NCI-H774 (cell line): ENCODE measurements at regions not wholly inside any gene's neighbourhood (a gene's known extent, or its start where the extent isn't known, plus 50 kb on each side); places are given as distances from the start of the nearest gene placed in this dataset.
"Not testable (repeated sequence)": the region's sequence is repeated elsewhere in the genome, so short reads cannot be mapped to it uniquely, and the experiment has no call there.

Source experiments
- DNase-seq: peaks from one replicate; lab custom pipeline; 2025; lab: John Stamatoyannopoulos, UW

DNA sequence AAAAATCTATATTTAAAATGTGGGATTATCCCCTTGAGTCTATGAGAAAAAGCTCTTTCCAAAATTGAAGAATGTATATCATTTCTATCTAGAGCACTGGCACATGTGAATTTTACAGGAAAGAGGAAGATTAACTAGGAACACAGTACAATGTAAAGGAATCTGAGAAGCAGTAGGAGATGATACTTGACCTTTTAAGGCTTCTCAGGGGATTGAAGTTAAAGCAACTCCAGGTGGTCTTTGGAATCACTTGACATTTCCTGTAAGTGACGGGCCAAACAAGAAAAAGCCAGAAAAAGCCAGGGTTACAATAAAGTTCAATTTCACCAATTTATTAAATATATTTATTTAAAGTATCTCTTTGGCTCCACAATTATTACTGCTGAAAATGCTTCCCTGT is 1373.9 kb downstream of the OLFM4 start:
- no peak for DNase-seq

DNA sequence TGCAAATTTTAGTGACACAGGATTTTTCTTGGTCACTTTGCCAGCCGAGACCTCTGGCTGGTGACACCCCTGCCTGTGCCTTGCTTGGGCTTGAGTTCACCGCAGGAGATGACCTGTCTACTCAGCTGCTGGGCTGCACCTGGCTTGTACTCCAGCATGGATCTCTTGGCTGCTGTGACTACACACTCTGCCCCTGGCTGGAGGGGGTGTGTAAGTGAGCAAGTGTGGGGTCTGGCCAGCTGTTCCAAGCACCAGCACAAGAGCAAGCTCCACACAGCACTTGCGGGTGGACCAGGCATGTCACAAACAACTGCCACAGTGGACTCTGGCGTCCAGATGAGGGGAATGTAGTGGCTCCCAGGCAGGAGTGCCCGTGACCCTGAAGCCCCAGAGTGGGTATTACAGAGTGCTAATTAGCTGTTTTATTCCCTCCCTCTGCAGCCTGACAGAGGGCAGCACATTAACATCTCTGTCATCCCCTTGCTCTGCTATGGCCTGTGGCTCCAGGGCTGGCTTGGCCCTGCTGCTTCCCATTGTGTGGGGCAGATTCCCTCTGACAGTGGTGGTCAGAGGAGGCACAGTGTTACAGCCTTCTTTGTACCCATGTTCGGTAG is 1387.2 kb downstream of the OLFM4 start:
- DNase-seq: no peak

DNA sequence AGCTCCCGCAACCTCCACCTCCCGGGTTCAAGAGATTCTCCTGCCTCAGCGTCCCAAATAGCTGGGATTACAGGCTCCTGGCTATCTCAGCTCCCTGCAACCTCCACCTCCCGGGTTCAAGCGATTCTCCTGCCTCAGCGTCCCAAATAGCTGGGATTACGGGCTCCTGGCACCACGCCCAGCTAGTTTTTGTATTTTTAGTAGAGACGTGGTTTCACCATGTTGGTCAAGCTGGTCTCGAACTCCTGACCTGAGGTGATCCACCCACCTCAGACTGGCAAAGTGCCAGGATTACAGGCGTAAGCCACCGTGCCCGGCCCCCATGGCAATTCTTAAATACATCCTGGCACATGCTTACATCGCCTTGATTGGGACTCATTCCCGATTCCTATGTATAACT is 1394.3 kb downstream of the OLFM4 start:
- not testable (repeated sequence) for DNase-seq

DNA sequence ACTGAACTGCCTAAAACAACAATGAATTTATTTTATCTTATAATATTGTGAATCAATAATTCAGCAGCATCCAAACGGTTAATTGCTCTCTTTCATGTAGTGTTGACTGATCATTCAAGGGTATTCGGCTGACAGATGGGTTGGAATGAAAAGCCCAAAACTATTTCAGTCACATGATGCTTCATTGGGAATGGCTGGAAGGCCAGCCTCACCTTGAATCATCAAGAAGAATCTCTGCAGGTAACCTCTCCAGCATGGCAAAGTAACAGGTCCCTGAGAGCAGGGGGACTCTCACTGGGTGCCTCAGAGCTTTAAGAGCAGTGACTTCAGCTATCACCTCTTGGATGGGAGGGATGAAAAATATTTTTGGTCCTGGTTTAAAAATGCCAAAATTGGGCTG is 1395.7 kb downstream of the OLFM4 start:
- no peak for DNase-seq

DNA sequence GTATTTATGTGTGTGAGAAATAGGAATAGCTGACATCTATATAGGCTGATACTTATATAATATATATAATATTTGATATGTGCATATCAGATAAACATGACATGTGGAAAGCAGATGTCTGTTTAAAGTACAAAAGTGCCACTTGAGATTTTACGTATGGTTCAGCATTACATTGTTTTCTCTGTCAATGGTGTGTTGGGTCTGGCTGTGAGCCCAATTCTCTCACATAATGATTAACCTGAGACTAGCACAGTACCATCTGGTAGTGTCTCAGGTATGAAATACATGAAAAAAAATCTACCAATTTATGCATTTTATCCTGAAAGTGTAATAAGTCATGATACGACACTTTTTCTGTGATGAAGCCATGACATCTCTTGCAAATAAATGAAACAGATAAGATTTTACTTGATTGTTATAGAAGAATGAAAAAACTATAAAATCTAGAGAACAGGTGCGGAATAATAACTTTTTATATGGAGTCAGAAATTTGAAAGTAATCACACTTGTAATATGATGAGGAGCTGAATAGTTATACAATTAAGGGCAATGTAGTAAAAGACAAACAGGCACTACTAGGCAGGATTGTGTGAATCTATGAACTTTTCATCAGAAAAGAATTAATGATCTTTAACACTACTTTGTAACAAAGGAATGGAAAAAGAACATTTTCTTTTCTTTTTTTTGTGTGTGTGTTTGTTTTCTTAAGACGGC is 1405.0 kb downstream of the OLFM4 start:
- DNase-seq: peak; percentile 34

DNA sequence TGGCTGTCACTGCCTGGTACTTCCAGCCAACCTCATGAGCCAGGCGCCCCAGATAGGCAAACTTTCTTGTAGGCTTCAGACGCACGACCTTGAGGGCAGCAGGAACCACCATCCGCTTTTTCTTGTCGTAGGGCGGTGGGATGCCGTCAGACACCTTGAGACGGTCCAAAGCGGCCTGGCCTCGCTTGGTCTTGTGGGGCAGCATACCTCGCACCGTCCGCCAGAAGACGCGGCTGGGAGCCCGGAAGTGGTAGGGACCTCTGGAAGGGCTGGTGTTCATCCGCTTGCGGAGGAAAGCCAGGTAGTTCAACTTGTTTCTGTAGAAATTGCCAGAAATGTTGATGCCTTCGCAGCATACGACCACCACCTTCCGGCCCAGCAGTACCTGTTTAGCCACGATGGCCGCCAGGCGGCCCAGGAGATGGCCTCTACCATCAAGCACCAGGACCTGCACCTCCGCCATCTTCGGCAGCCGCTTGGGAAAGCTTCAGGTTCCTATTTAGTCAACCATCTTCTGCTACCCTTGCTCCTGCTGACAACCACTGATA is 1412.3 kb downstream of the OLFM4 start:
- DNase-seq: not testable (repeated sequence)

DNA sequence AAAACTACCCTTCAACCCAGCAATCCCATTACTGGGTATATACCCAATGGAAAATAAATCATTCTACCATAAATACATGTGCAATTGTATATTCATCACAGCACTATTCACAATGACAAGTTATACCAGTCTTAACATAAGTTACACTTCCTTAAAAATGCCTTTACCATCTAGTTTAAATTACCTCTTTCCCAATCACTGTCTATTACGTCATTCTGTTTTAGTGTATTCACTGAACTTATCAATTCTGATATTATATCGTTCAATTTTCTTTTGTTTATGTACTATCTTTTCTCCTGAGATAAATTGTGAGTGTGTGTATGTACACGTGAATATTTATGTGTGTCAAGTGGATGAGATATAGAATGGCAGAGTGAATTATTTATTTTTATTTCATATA is 1416.8 kb downstream of the OLFM4 start:
- DNase-seq: no peak

DNA sequence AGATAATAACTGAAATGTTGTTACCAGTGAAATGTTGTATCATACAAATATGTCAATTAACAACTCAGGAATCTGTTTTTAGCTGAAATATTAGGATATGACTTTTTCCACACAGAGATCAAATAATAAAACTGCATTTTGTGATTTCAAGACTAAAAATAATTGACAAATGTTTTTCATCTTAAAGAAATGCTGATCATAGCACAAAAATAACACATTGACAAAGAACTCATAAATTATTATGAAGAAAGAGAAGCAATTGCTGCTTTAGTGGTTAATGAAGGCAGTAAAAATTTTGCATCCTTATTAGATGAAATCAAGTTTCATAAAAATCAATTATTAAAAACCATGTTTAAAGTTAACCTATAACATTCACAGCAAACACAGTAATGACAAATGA is 1417.3 kb downstream of the OLFM4 start:
- DNase-seq: no peak

DNA sequence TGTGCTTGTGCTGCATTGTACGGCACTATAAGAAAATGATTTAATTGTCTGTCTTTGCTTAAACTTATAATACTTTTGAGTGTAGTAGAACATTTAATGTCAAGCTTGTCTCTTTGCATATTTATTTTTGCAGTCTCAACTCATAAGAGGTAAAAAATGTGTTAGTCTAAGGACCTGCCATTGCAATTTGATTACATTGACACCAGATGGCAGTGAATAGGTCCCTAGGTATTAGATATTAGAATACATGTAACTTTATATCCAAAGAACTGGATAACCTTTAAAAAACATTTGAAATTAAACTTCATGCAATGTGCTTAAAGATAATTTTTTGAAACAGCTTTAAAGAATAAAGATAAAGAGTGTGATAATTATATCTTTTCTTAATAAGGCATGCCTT is 1421.3 kb downstream of the OLFM4 start:
- DNase-seq: no peak

DNA sequence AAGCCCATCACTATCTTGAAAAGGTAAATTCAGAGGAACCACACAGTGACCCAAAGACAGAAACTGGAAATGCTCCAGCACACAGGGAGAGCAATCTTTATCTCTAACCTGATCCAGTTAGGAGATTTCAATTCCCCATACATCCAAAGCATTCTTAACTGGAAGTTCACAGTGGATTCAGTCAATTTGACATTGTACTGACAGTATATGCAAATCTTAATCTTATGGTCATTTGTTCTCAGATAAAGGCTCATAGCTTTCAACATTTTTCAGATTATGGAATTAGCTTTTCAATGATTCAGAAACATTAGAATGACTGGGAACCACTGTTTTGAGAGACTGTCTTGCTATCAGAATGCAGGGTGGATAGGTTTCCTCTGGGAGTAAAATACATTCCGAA is 1455.6 kb downstream of the OLFM4 start:
- no peak for DNase-seq

DNA sequence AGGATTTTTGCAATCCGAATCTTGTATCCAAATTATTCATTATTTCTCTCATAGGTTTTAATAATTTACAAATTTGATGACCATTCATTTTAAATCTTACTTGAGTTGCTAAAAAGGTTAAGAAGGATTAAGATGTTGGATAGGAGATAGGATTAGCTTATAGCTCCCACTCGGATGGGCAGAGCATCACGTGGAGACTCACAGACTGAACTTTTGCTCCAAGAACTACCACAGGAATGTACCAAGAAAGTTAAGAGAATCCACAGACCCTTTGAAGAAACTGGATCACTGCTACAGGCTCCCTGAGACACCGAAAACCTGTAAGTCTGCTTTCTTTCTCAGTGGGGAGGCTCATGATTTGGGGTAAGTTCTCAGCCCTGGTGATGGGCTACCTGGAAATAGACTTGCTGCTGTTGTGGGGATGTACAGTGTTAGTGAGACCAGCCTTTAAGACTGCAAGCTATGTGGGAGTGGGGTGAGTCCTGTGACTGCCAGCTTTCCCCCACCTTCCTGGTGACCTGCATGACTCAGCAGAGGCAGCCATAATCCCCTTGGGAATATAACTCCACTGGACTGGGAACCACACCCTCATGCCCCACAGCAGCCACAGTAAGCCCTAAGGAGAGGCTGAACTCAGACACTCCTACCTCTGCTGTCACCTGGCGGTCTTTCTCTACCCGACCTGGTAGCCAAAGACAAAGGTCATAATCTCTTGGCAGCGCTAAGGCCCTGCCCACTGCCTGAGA is 1458.0 kb downstream of the OLFM4 start:
- no peak for DNase-seq

DNA sequence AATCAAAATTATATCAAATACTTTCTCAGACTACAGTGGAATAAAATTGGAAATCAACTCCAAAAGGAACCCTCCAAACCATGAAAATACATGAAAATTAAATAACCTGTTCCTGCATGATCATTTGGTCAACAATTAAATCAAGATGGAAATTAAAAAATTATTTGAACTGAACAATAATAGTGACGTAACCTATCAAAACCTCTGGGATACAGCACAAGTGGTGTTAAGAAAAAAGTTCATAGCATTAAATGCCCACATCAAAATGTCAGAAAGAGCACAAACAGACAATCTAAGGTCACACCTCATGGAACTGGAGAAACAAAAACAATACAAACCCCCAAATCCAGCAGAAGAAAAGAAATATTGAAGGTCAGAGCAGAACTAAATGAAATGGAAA is 1460.7 kb downstream of the OLFM4 start:
- DNase-seq: no peak

DNA sequence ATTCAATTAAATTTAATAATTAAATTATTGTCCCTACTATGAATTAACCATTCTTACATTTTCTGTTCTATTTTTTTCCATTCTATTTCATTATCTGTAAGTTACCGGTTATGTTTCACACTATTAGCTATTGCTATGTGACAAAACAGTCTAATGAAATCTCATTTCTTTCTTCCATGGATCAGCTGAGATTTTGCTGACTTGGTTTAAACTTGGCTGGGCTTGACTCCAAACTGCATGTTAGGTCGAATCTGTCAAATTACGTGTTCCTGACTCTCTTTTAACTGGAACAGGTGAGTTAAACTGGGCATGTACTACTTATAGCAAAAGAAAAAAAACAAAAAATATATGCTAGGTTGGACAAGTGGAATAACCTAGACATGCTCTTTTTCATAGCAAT is 1464.4 kb downstream of the OLFM4 start:
- DNase-seq: no peak

DNA sequence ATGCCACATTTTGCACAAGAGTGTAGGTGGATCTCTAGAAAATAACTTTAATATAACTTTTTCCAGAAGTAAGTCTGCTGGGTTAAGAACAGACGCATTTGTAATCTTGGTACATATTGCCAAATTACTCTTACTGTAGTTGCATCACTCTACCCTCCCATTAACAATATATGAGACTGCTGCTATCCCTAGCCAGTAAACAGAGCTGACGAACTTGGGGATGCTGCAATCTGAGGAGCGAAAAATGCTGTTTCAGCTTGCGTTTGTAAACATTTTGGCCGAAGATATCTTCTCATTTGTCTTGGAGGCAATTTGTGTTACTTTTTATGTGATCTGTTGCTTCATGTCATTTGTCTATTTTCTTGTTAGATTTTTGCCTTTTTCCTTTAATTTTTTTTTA is 1482.8 kb downstream of the OLFM4 start:
- DNase-seq: no peak

DNA sequence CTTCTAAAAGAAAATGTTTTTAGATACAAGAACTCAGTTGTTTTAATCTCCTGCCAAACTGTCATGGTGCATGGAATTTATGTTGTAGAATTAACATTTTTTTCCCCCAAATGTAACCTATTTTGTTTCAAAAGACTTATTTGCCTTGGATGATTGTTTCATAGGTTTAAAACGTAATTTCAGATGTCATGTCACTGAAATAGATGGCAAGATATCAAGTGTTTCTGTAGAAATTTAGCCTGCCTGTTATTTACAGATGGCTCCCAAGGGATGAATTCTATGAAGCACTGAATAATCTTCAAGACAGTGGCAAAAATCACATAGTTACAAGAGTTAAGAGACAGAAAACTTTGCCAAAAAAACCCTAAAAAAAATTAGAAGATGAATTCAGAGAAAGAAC is 1484.6 kb downstream of the OLFM4 start:
- no peak for DNase-seq

DNA sequence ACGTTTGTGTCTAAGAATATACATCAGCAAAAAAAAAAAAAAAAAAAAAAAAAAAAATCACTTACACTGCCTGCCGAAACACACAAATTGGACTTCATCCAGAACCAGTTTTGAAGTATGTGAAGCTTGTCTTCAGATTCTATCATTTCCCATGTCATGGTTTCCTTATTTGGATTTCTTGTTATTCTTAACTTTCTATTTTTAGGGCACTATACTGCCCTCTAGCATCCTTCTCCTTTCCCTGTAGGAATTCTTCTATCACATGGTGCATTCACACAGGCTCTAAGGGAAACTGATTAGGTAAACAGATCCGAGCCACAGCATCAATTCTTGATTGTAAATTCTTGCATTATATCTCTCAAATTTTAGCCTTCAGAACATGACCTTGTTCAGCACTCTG is 1507.5 kb downstream of the OLFM4 start:
- no peak for DNase-seq

DNA sequence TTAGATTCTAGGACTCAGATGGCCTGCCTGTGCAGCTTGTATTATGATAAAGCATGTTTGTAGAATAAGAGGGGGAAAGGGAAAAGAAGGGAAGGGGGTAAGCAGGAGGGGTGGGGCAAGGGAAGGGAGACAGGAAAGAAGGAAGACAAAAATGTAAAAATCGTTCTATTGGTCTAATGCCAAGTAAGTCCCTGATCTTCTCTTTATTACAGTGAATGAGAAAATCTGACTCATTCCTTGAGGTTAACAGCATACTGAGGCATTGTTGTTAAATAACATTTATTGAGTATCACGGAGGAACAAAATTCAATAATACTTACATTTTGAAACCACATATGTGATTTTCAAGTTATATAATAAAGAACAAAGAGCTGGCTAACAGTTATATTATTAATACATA is 1534.7 kb downstream of the OLFM4 start:
- no peak for DNase-seq

DNA sequence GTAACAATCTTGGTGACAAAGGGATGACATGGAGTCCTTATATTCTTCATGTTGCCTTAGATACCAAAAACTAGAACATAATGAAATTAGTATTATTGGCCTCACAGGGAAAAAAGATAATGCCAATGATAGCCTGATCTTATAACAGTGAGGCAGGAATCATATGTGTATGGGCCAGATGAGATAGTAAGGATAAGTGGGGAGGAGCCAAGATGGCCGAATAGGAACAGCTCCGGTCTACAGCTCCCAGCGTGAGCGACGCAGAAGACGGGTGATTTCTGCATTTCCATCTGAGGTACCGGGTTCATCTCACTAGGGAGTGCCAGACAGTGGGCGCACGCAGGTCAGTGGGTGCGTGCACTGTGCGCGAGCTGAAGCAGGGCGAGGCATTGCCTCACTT is 1543.4 kb downstream of the OLFM4 start:
- DNase-seq: not testable (repeated sequence)

DNA sequence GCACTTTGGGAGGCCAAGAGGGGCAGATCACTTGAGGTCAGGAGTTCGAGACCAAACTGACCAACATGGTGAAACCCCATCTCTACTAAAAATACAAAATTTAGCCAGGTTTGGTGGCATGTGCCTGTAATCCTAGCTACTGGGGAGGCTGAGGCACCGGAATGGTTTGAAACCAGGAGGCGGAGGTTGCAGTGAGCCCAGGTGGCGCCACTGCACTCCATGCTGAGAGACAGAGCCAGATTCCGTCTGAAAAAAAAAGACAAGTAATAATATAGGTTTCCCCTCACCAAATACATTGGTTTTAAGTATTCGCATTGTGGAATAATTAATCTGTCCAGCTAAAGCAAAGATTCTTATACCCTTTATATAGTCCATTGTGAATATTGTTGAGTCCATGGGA is 1544.6 kb downstream of the OLFM4 start:
- no peak for DNase-seq

DNA sequence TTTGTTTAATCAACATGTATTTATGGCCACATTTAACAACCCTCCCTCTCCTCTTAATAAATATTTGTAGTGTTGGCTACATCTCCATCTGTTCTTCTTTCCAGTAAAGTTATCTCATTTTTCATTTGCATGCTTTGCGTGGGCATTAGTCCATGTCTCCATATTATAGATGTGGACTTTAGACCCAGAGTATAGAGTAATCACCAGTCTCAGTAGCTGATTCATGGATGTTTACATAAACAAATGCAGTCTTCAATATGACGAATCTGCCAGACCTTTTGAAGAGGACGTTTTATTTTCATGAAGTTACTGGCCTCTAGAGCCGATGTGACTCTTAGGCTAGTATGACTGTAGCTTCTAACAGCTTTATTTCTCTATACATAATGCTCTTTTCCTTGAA is 1546.2 kb downstream of the OLFM4 start:
- DNase-seq: no peak

DNA sequence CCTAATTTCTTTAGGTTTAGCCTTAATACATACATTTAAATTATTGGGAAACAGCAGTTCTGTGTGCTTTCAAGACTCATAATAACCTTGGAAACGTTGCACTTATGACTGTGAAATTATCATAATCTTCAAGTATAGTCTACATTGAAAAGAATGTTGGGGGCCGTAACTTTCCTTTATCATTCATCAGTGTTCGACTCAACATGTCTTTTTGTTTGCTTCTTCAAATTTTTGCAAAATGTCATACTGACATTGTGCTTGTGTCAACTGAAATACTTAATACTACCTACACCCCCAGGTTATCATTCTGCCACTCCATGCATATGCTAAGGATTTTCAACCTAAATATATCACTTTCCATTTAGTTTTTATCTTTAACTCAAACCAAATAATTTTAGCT is 1562.9 kb downstream of the OLFM4 start:
- no peak for DNase-seq

DNA sequence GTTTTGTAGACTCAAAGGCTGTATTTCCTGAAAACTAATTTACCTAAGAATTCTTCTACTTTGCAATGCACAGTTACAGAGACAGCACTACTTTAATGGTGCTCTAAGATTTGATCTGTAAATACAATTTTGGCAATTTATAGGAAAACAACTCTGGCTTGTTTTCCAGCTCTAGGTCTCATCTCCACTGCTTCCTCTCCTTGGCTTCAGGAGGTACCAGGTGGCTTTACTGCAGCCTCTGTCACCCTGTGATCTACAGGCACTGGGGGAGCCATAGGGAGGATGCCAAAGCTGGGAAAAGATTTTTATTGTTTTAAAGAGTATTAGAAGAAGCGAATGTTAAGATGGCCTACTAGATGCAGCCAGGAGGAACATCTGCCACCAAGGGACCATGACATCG is 1563.6 kb downstream of the OLFM4 start:
- no peak for DNase-seq

DNA sequence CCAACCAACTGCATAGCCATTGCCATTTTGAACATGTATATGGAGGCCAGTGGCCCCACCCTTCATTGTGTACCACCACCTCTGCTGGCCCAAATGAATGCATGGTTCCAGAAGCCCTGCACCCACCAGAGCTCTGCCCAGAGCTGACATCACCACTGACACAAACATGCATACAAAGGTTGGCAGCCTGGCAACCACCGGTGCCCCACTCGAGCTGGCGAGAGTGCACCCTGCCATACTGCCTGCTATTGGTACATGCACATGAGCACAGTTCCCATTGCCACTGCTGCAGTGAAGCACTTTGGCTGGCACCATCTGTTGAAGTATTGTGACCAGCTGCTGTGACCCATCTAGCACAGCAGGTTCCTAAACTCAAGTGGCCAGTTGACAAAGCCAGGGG is 1564.9 kb downstream of the OLFM4 start:
- DNase-seq: no peak
